ENCODE measurements at regions not wholly inside any gene's neighbourhood (a gene's known extent, or its start where the extent isn't known, plus 50 kb on each side); places are given as distances from the start of the nearest gene placed in this dataset.

DNA sequence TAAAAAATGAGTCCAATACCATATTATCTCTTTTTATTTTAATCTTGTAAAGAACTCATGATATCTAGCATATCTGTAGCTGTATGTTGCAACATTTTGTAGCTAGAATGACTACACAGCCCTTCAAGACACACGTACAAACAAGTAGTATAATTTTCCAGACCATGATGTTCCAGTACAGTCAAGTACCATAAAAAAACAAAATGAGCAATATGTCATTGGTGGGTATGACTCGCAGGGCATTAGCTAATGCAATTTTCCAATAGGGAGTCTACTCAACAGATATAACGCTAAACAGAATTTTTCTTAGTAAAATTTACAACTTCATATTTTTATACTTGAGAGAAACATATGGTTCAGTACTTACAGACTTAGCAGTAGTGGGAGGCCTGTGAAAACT lies 53.6 kb upstream of the UGP2 start:
- Mint-ChIP-seq H3K4me1 (ENCODE audit: low read depth) (peaks cover 51% of the 10 kb centered on the region), H3K36me3 (ENCODE audit: low read depth) (0 out of 2 replicates have a peak, but pooled peaks cover 6% of the 10 kb centered on the region), H3K9me3 (no peaks in the 10 kb centered on the region), H3K27ac (no peak overlapping the region), H3K27me3 (ENCODE audit: insufficient read depth) (no peaks in the 10 kb centered on the region; the same call in 1 of the 2 replicates), H3K4me3 (no peak overlapping the region)
- no peak for TF ChIP-seq CTCF (IDR thresholded peaks at IDR 0.05)
- peak; percentile 44 for DNase-seq

DNA sequence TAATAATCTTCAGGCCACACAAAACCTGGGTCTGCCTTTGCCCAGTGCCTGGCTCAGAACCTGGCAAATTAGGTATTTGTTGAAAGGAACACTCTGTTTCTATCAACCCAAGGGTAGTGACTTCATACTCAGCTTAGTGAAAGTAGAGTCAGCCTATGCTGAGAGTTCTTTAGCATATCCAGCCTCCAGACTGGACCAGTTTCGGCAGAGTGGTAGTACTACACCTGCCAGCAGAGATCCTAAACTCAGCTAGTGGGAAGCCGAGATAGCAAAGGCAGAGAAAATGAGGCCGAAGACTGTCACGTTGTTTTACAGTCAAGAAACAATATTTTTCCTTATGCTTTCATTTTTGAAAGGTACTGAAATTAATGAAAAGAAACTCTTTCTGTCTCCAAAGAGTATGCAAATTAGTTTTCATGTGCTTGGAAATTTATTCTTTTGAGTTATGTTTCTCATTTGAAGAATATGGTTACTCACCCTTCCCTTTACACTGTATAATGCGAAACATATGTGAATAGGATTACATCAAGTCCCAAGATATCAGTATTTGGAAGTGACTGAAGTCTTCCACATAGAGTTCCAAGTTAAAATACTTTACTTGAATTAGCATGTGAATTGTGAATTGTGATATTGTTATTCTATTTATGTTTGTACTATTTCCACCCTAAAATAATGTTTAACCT lies 52.2 kb upstream of the UGP2 start:
- peak overlapping the region; percentile 92 for H3K27ac Mint-ChIP-seq
- H3K4me3 Mint-ChIP-seq = peak overlapping the region; percentile 83
- peaks cover 61% of the 10 kb centered on the region for H3K4me1 Mint-ChIP-seq (ENCODE audit: low read depth)
- H3K27me3 Mint-ChIP-seq (ENCODE audit: insufficient read depth) = no peaks in the 10 kb centered on the region; the same call in 1 of the 2 replicates
- peak; percentile 36 for DNase-seq
- H3K36me3 Mint-ChIP-seq (ENCODE audit: low read depth) = 0 out of 2 replicates have a peak, but pooled peaks cover 6% of the 10 kb centered on the region
- H3K9me3 Mint-ChIP-seq = no peaks in the 10 kb centered on the region
- TF ChIP-seq CTCF (IDR thresholded peaks at IDR 0.05) = no peak

GRCh38 chr2:63790491-63790890 lies 51.2 kb upstream of the UGP2 start:
- DNase-seq = no peak
- no peaks in the 10 kb centered on the region; the same call in 1 of the 2 replicates for H3K27me3 Mint-ChIP-seq (ENCODE audit: insufficient read depth)
- H3K36me3 Mint-ChIP-seq (ENCODE audit: low read depth) = peaks cover 10% of the 10 kb centered on the region; the same call in 1 of the 2 replicates
- peak overlapping the region; percentile 92 for H3K27ac Mint-ChIP-seq
- H3K4me1 Mint-ChIP-seq (ENCODE audit: low read depth) = peaks cover 71% of the 10 kb centered on the region
- no peak for TF ChIP-seq CTCF (IDR thresholded peaks at IDR 0.05)
- no peaks in the 10 kb centered on the region for H3K9me3 Mint-ChIP-seq
- peak overlapping the region; percentile 83 for H3K4me3 Mint-ChIP-seq

GRCh38 chr2:63790906-63791305 lies 50.8 kb upstream of the UGP2 start:
- H3K27me3 Mint-ChIP-seq (ENCODE audit: insufficient read depth) = no peaks in the 10 kb centered on the region; the same call in 1 of the 2 replicates
- peak overlapping the region; percentile 92 for H3K27ac Mint-ChIP-seq
- peaks cover 75% of the 10 kb centered on the region for H3K4me1 Mint-ChIP-seq (ENCODE audit: low read depth)
- no peak for TF ChIP-seq CTCF (IDR thresholded peaks at IDR 0.05)
- DNase-seq = peak; percentile 78
- no peaks in the 10 kb centered on the region for H3K9me3 Mint-ChIP-seq
- peak overlapping the region; percentile 83 for H3K4me3 Mint-ChIP-seq
- peaks cover 10% of the 10 kb centered on the region; the same call in 1 of the 2 replicates for H3K36me3 Mint-ChIP-seq (ENCODE audit: low read depth)

DNA sequence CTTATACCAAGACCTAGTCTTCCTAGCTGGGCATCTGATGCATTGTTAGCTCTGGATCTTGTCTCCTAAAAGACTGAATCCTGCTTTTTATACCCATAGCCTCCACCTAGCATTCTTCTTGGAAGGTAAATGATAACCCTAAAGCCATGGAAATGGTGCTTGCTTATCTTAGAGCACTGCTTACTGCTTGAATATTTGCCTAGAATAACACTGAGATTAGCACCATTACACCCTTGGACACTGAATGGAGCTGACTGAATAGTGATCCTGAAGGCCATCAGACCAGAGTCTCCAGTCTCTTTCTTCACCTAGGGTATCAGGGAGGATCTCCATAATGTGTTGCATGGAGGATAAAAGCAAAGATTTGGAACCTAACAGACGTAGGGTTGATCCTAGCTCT lies 50.3 kb upstream of the UGP2 start:
- H3K9me3 Mint-ChIP-seq = no peaks in the 10 kb centered on the region
- no peaks in the 10 kb centered on the region; the same call in 1 of the 2 replicates for H3K27me3 Mint-ChIP-seq (ENCODE audit: insufficient read depth)
- peaks cover 80% of the 10 kb centered on the region for H3K4me1 Mint-ChIP-seq (ENCODE audit: low read depth)
- peak overlapping the region; percentile 92 for H3K27ac Mint-ChIP-seq
- no peak for TF ChIP-seq CTCF (IDR thresholded peaks at IDR 0.05)
- no peak overlapping the region for H3K4me3 Mint-ChIP-seq
- no peak for DNase-seq
- peaks cover 10% of the 10 kb centered on the region; the same call in 1 of the 2 replicates for H3K36me3 Mint-ChIP-seq (ENCODE audit: low read depth)

Measured in HFFc6 (cell line).